SK-N-SH (cell line): ENCODE measurements at regions not wholly inside any gene's neighbourhood (a gene's known extent, or its start where the extent isn't known, plus 50 kb on each side); places are given as distances from the start of the nearest gene placed in this dataset.
A peak's percentile ranks its signal among the peaks of the same experiment; 100 is the strongest.

ENCODE experiments used
- CTCF ChIA-PET: fragments of 300-600, 350-600 bp; formaldehyde crosslinking; extraction: SDS; loops from one replicate; lab custom pipeline; 2021; lab: Yijun Ruan, JAX
- POLR2A ChIA-PET: fragments of 350-600 bp; sonication (Branson Sonifier 250); formaldehyde crosslinking; extraction: SDS; loops from one replicate; lab custom pipeline; 2020; ENCODE audit warnings: antibody characterized with exemption, inconsistent platforms; lab: Yijun Ruan, JAX
- DNase-seq: peaks from one replicate; pipeline ENCODE4 v3.0.0; 2012
- H2AFZ ChIP-seq: fragments of 200-600 bp; sonication (generic); 2 replicates; pipeline ENCODE4 v1.8.1; 2016; ENCODE audit warnings: antibody characterized with exemption, mild to moderate bottlenecking, low read depth
- H3F3A ChIP-seq: fragments of 200-600 bp; sonication (generic); replicated peaks from 2 replicates; pipeline ENCODE3; 2016; ENCODE audit warnings: antibody characterized with exemption, mild to moderate bottlenecking; ENCODE audit not compliant: insufficient read depth
- H3K27ac ChIP-seq, 2 experiments: fragments of 200-500 bp in 1 of 2; fragments of 200-600 bp in 1 of 2; sonication (Bioruptor generic) in 1 of 2; sonication (generic), shearing (Covaris generic) in 1 of 2; 2 replicates each; pipeline versions ENCODE4 v1.5.1 to v1.6.1; 2014 to 2016; ENCODE audit warnings: low read depth in 2 of 2, inconsistent platforms in 1 of 2, low read length in 1 of 2, mild to moderate bottlenecking in 1 of 2, mixed read lengths in 1 of 2
- H3K27me3 ChIP-seq: fragments of 200-600 bp; sonication (generic), shearing (Covaris generic); 2 replicates; pipeline ENCODE4 v1.6.1; 2016; ENCODE audit warnings: mixed run types; ENCODE audit not compliant: insufficient read depth
- H3K36me3 ChIP-seq, 2 experiments: fragments of 200-500 bp in 1 of 2; fragments of 200-600 bp in 1 of 2; sonication (Bioruptor generic) in 1 of 2; sonication (generic) in 1 of 2; replicated peaks in 1 of 2; 2 replicates each; pipeline versions ENCODE3 to v1.5.1; 2014 to 2016; ENCODE audit warnings: low read length in 1 of 2, mild to moderate bottlenecking in 1 of 2; ENCODE audit not compliant: insufficient read depth in 2 of 2, control insufficient read depth in 1 of 2
- H3K4me1 ChIP-seq, 2 experiments: fragments of 200-500 bp in 1 of 2; fragments of 200-600 bp in 1 of 2; sonication (Bioruptor generic) in 1 of 2; sonication (generic), shearing (Covaris generic) in 1 of 2; 2 replicates each; pipeline versions ENCODE4 v1.5.1 to v1.6.1; 2014 to 2016; ENCODE audit warnings: low read depth in 1 of 2, low read length in 1 of 2, mixed run types in 1 of 2; ENCODE audit not compliant: insufficient read depth in 2 of 2, control insufficient read depth in 1 of 2
- H3K4me2 ChIP-seq: fragments of 200-600 bp; sonication (generic), shearing (Covaris generic); 2 replicates; pipeline ENCODE4 v1.6.1; 2017; ENCODE audit warnings: mixed run types
- H3K4me3 ChIP-seq, 2 experiments: fragments of 200-500 bp in 1 of 2; fragments of 200-600 bp in 1 of 2; sonication (Bioruptor generic) in 1 of 2; sonication (generic), shearing (Covaris generic) in 1 of 2; 2 replicates each; pipeline versions ENCODE4 v1.5.1 to v1.8.1; 2014 to 2016; ENCODE audit warnings: low read depth in 2 of 2, inconsistent platforms in 1 of 2, low read length in 1 of 2, mild to moderate bottlenecking in 1 of 2, mixed read lengths in 1 of 2, moderate library complexity in 1 of 2
- H3K79me2 ChIP-seq: fragments of 200-600 bp; sonication (generic); 2 replicates; pipeline ENCODE4 v1.8.1; 2017; ENCODE audit warnings: mild to moderate bottlenecking; ENCODE audit not compliant: insufficient read depth
- H3K9ac ChIP-seq: fragments of 200-600 bp; sonication (generic); 2 replicates; pipeline ENCODE4 v1.6.1; 2017; ENCODE audit warnings: mixed run types
- H3K9me2 ChIP-seq: fragments of 200-600 bp; sonication (generic); 2 replicates; pipeline ENCODE4 v1.6.1; 2017; ENCODE audit warnings: mixed run types
- H3K9me3 ChIP-seq: fragments of 200-600 bp; sonication (generic); 2 replicates; pipeline ENCODE4 v1.6.1; 2017; ENCODE audit warnings: mixed run types, mild to moderate bottlenecking, moderate library complexity
- H4K20me1 ChIP-seq: fragments of 200-600 bp; sonication (generic); 2 replicates; pipeline ENCODE4 v1.6.1; 2017; ENCODE audit warnings: mild to moderate bottlenecking, mixed run types; ENCODE audit not compliant: insufficient read depth
- CHD2 ChIP-seq: fragments of 150-350 bp; IDR thresholded peaks from 2 replicates; pipeline ENCODE4 v1.6.1; 2018; ENCODE audit warnings: low read length; ENCODE audit not compliant: partially characterized antibody
- FOSL2 ChIP-seq: IDR thresholded peaks from 2 replicates; pipeline ENCODE4 v1.4.0; 2012; ENCODE audit warnings: low read depth, mild to moderate bottlenecking, moderate library complexity, borderline replicate concordance
- FOXJ3 ChIP-seq: sonication (generic); formaldehyde crosslinking; IDR thresholded peaks from 2 replicates; pipeline ENCODE4 v1.5.1; 2020; ENCODE audit warnings: mild to moderate bottlenecking, missing genetic modification reagents
- FOXM1 ChIP-seq: IDR thresholded peaks from 2 replicates; pipeline ENCODE4 v1.4.0; 2012; ENCODE audit warnings: low read depth, mild to moderate bottlenecking
- GATA2 ChIP-seq: sonication (generic); formaldehyde crosslinking; IDR thresholded peaks from 2 replicates; pipeline ENCODE4 v1.5.0; 2020; ENCODE audit warnings: mild to moderate bottlenecking, missing genetic modification reagents
- IRF3 ChIP-seq: fragments of 150-350 bp; IDR thresholded peaks from 2 replicates; pipeline ENCODE4 v1.6.1; 2016; ENCODE audit warnings: mild to moderate bottlenecking, low read depth, low read length
- JUND ChIP-seq: IDR thresholded peaks from 2 replicates; pipeline ENCODE4 v1.4.0; 2012
- MAX ChIP-seq: IDR thresholded peaks from 2 replicates; pipeline ENCODE4 v1.4.0; 2012; ENCODE audit warnings: low read depth
- MEF2A ChIP-seq: IDR thresholded peaks from 2 replicates; pipeline ENCODE4 v1.4.0; 2012; ENCODE audit warnings: low read depth, borderline replicate concordance
- NRF1 ChIP-seq: IDR thresholded peaks from 2 replicates; pipeline ENCODE4 v1.6.1; 2012; ENCODE audit warnings: low read depth, mild to moderate bottlenecking, low read length
- POLR2AphosphoS5 ChIP-seq: IDR thresholded peaks from 2 replicates; pipeline ENCODE4 v1.6.1; 2012; ENCODE audit warnings: low read depth, low read length
- RAD21 ChIP-seq: IDR thresholded peaks from 2 replicates; pipeline ENCODE4 v1.6.1; 2012; ENCODE audit warnings: mild to moderate bottlenecking, low read length
- RCOR1 ChIP-seq: fragments of 150-350 bp; IDR thresholded peaks from 2 replicates; pipeline ENCODE4 v1.6.1; 2017; ENCODE audit warnings: antibody characterized with exemption, low read length
- REST ChIP-seq: IDR thresholded peaks from 2 replicates; pipeline ENCODE4 v1.6.1; 2012; ENCODE audit warnings: mild to moderate bottlenecking, low read depth, low read length, moderate library complexity
- RFX5 ChIP-seq: IDR thresholded peaks from 2 replicates; pipeline ENCODE4 v1.6.1; 2012; ENCODE audit warnings: mild to moderate bottlenecking, improper control_type of control experiment, low read length
- RXRA ChIP-seq: IDR thresholded peaks from 2 replicates; pipeline ENCODE4 v1.4.0; 2012; ENCODE audit warnings: low read depth, mild to moderate bottlenecking, borderline replicate concordance
- SIN3A ChIP-seq: IDR thresholded peaks from 2 replicates; pipeline ENCODE4 v1.6.1; 2012; ENCODE audit warnings: low read depth, mild to moderate bottlenecking, low read length, moderate library complexity, borderline replicate concordance
- TAF1 ChIP-seq: IDR thresholded peaks from 2 replicates; pipeline ENCODE4 v1.6.1; 2012; ENCODE audit warnings: low read depth, mild to moderate bottlenecking, low read length, moderate library complexity, borderline replicate concordance
- TCF12 ChIP-seq: IDR thresholded peaks from 2 replicates; pipeline ENCODE4 v1.4.0; 2012
- TEAD4 ChIP-seq: IDR thresholded peaks from 2 replicates; pipeline ENCODE4 v1.4.0; 2012; ENCODE audit warnings: mild to moderate bottlenecking, borderline replicate concordance; ENCODE audit not compliant: insufficient read depth
- USF1 ChIP-seq: IDR thresholded peaks from 2 replicates; pipeline ENCODE4 v1.4.0; 2012; ENCODE audit warnings: low read depth, borderline replicate concordance
- USF2 ChIP-seq: fragments of 150-350 bp; IDR thresholded peaks from 2 replicates; pipeline ENCODE4 v1.6.1; 2017; ENCODE audit warnings: antibody characterized with exemption, low read length, low read depth, borderline replicate concordance
- WGBS: methylation state at CpG from one replicate; pipeline ENCODE4 v1.1.6; 2017; ENCODE audit warnings: low lambda C conversion rate; 5-methylcytosine and 5-hydroxymethylcytosine counted together

GRCh38 chr4:174117445-174117844 is 166.0 kb downstream of the FBXO8 start (continued):
- no peak for TF ChIP-seq USF1
- no peak; the same call in 1 of the 2 replicates for TF ChIP-seq RAD21
- no peak for TF ChIP-seq MAX
- peak; percentile 56 for TF ChIP-seq CHD2
- TF ChIP-seq TAF1, result peak; percentile 30; the same call in 1 of the 2 replicates
- TF ChIP-seq NRF1, result no peak
- no peak for TF ChIP-seq JUND
- no peak for TF ChIP-seq FOXJ3 (CRISPR knock-in tag)
- TF ChIP-seq TEAD4, result no peak
- no peak for TF ChIP-seq SIN3A
- no peak for TF ChIP-seq MEF2A
- no peak; the same call in 1 of the 2 replicates for TF ChIP-seq RCOR1
- 0 out of 2 replicates have a peak, but pooled peaks have one; percentile 23 for TF ChIP-seq GATA2 (CRISPR knock-in tag)
- no peak for TF ChIP-seq REST

GRCh38 chr4:174116021-174116420 is 167.4 kb downstream of the FBXO8 start:
- Histone ChIP-seq H3K9ac (no peak overlapping the region), H4K20me1 (no peaks in the 10 kb centered on the region), H3F3A (no peaks in the 10 kb centered on the region), H3K36me3 (peaks cover 0 to 17% of the 10 kb centered on the region in 2 experiments), H3K4me2 (no peak overlapping the region), H3K79me2 (no peaks in the 10 kb centered on the region), H3K4me3 (peak overlapping the region in 1 of 2 experiments; percentile 21; a peak in 1 of 4 replicates), H3K9me2 (no peaks in the 10 kb centered on the region), H3K9me3 (no peaks in the 10 kb centered on the region), H3K4me1 (peaks cover 4 to 16% of the 10 kb centered on the region in 2 experiments; a peak in 2 of 4 replicates), H3K27ac (peak overlapping the region in 1 of 2 experiments; percentile 100; a peak in 2 of 4 replicates), H3K27me3 (no peaks in the 10 kb centered on the region), H2AFZ (no peak overlapping the region)
- CTCF ChIA-PET, result no interaction called here
- WGBS, result 70% methylated on average over 4 of the region's 4 CpGs
- TF ChIP-seq USF1 (no peak), RXRA (no peak), FOXM1 (no peak), USF2 (no peak), FOSL2 (no peak), RAD21 (no peak), RFX5 (no peak), RCOR1 (no peak), SIN3A (no peak), TEAD4 (no peak), GATA2 (CRISPR knock-in tag) (no peak), POLR2AphosphoS5 (no peak), TCF12 (no peak), IRF3 (no peak), MEF2A (no peak)
- no peak for DNase-seq
- POLR2A ChIA-PET, result no interaction called here
